Endothelial cell of umbilical vein (primary cell): ENCODE measurements at regions not wholly inside any gene's neighbourhood (a gene's known extent, or its start where the extent isn't known, plus 50 kb on each side); places are given as distances from the start of the nearest gene placed in this dataset.

Source experiments
- BruUV-seq: library from RNA; stranded (reverse); fragments of 400-500 nt; replicated peaks from 2 replicates; lab custom pipeline; 2021; lab: Mats Ljungman, UMichigan
- CTCF ChIA-PET: fragments of 300-600, 350-600 bp; sonication (Branson Sonifier 250); formaldehyde crosslinking; loops from one replicate; lab custom pipeline; 2021; ENCODE audit warnings: antibody characterized with exemption, inconsistent platforms; lab: Charles Lee
- POLR2A ChIA-PET: fragments of 300-600, 350-600 bp; sonication (Branson Sonifier 250); formaldehyde crosslinking; loops from one replicate; lab custom pipeline; 2021; ENCODE audit warnings: antibody characterized with exemption, inconsistent platforms; lab: Charles Lee
- DNase-seq: peaks from one replicate; pipeline ENCODE4 v3.0.0-alpha.2; 2011; ENCODE audit warnings: low read depth, low spot score
- FAIRE-seq: peaks from 2 replicates; lab custom pipeline; 2011; peaks lifted over from hg19 to GRCh38; lab: Jason Lieb, UNC
- H2AFZ ChIP-seq: 2 replicates; pipeline ENCODE4 v1.6.0; 2012; ENCODE audit warnings: low read depth, low read length, control low read depth, inconsistent platforms
- H3K27ac ChIP-seq: 2 replicates; pipeline ENCODE4 v1.5.1; 2011; ENCODE audit warnings: low read depth, mild to moderate bottlenecking, control low read depth, low read length, moderate library complexity; ENCODE audit not compliant: insufficient read depth
- H3K27me3 ChIP-seq, 2 experiments: 2 replicates each; pipeline versions ENCODE4 v1.6.0 to v1.6.1; 2011; ENCODE audit warnings: low read length in 2 of 2, mixed read lengths in 1 of 2; ENCODE audit not compliant: control insufficient read depth in 2 of 2, insufficient read depth in 2 of 2
- H3K36me3 ChIP-seq, 2 experiments: 2 replicates in 1 of 2; 3 replicates in 1 of 2; pipeline ENCODE4 v1.5.1; 2011; ENCODE audit warnings: low read length in 2 of 2, mild to moderate bottlenecking in 1 of 2, moderate library complexity in 1 of 2; ENCODE audit not compliant: control insufficient read depth in 2 of 2, insufficient read depth in 2 of 2; ENCODE audit errors: extremely low read depth in 1 of 2
- H3K4me1 ChIP-seq: 3 replicates; pipeline ENCODE4 v1.5.1; 2011; ENCODE audit warnings: mild to moderate bottlenecking, low read length; ENCODE audit not compliant: control insufficient read depth, insufficient read depth; ENCODE audit errors: extremely low read depth
- H3K4me2 ChIP-seq: 2 replicates; pipeline ENCODE4 v1.6.1; 2011; ENCODE audit warnings: low read length, control low read depth, mixed read lengths; ENCODE audit not compliant: insufficient read depth
- H3K4me3 ChIP-seq, 3 experiments: fragments of 200-600 bp in 1 of 3; sonication (generic), shearing (Covaris generic) in 1 of 3; replicated peaks in 1 of 3; 2 replicates each; pipeline ENCODE4 v1.5.1; 2011 to 2016; ENCODE audit warnings: control low read depth in 3 of 3, low read length in 3 of 3, mild to moderate bottlenecking in 2 of 3, inconsistent platforms in 1 of 3, low read depth in 1 of 3, moderate library complexity in 1 of 3; ENCODE audit not compliant: insufficient read depth in 1 of 3
- H3K79me2 ChIP-seq: 2 replicates; pipeline ENCODE4 v1.6.0; 2012; ENCODE audit warnings: low read length, inconsistent platforms; ENCODE audit not compliant: control insufficient read depth, insufficient read depth
- H3K9ac ChIP-seq: replicated peaks from 2 replicates; pipeline ENCODE3; 2011; ENCODE audit warnings: low read length, control low read depth; ENCODE audit not compliant: insufficient read depth; ENCODE audit errors: extremely low read depth
- H3K9me1 ChIP-seq: replicated peaks from 3 replicates; pipeline ENCODE4 v1.6.0; 2011; ENCODE audit warnings: mild to moderate bottlenecking, low read length; ENCODE audit not compliant: control insufficient read depth, insufficient read depth; ENCODE audit errors: extremely low read depth
- H3K9me3 ChIP-seq: replicated peaks from 2 replicates; pipeline ENCODE4 v1.5.1; 2012; ENCODE audit warnings: low read length, inconsistent platforms; ENCODE audit not compliant: control insufficient read depth, insufficient read depth
- H4K20me1 ChIP-seq: replicated peaks from 2 replicates; pipeline ENCODE3; 2011; ENCODE audit warnings: mild to moderate bottlenecking, low read length; ENCODE audit not compliant: control insufficient read depth, insufficient read depth; ENCODE audit errors: extremely low read depth
- EZH2 ChIP-seq: IDR thresholded peaks from 2 replicates; pipeline ENCODE4 v1.6.1; 2012; ENCODE audit warnings: borderline replicate concordance, low read depth, mild to moderate bottlenecking, moderate library complexity, low read length, inconsistent platforms; ENCODE audit not compliant: severe bottlenecking
- FOS ChIP-seq: IDR thresholded peaks from 2 replicates; pipeline ENCODE4 v1.6.1; 2011; ENCODE audit warnings: mild to moderate bottlenecking, low read length, moderate library complexity, borderline replicate concordance; ENCODE audit not compliant: insufficient read depth
- GATA2 ChIP-seq: IDR thresholded peaks from 2 replicates; pipeline ENCODE4 v1.7.0; 2011; ENCODE audit warnings: low read depth, mild to moderate bottlenecking, moderate library complexity, mixed read lengths, low read length; ENCODE audit not compliant: insufficient read length, insufficient read depth
- JUN ChIP-seq: IDR thresholded peaks from 2 replicates; pipeline ENCODE4 v1.6.1; 2011; ENCODE audit warnings: borderline replicate concordance, low read depth; ENCODE audit not compliant: insufficient read length, insufficient read depth
- MAX ChIP-seq: IDR thresholded peaks from 2 replicates; pipeline ENCODE4 v1.6.1; 2011; ENCODE audit not compliant: insufficient read depth, insufficient read length
- MYC ChIP-seq: IDR thresholded peaks from one replicate; pipeline ENCODE4 v1.6.1; 2011; ENCODE audit warnings: mild to moderate bottlenecking, low read depth, low read length
- POLR2A ChIP-seq: IDR thresholded peaks from 2 replicates; pipeline ENCODE4 v1.6.1; 2012; ENCODE audit warnings: low read depth, mild to moderate bottlenecking, control low read depth, low read length
- POLR2AphosphoS5 ChIP-seq: IDR thresholded peaks from 2 replicates; pipeline ENCODE4 v1.6.1; 2012; ENCODE audit warnings: low read depth, mild to moderate bottlenecking, control low read depth, low read length, moderate library complexity; ENCODE audit not compliant: insufficient read depth
- dilution Hi-C: fragments of 300-500 bp; cut with MboI; formaldehyde crosslinking; loops from one replicate; pipeline ENCODE4 v1.15.0; 2019; ENCODE audit warnings: low sequenced_read_pairs; ENCODE audit not compliant: extremely low pct_ligation_motif_present
- intact Hi-C: fragments of 100-400 bp; cut with micrococcal nuclease; formaldehyde crosslinking; loops from one replicate; pipeline ENCODE4 v1.10.0; 2022
- TF ChIP-seq, protein P1 (sequence below), 2 donors: IDR thresholded peaks; 1 replicate in 1 of 2; 2 replicates in 1 of 2; pipeline ENCODE4 v1.5.1; 2011; ENCODE audit warnings: low read length in 2 of 2, mild to moderate bottlenecking in 2 of 2, moderate library complexity in 2 of 2, control low read depth in 1 of 2, inconsistent platforms in 1 of 2, low read depth in 1 of 2; ENCODE audit not compliant: insufficient read depth in 1 of 2; ENCODE audit errors: extremely low read depth in 1 of 2

- Histone ChIP-seq H3K36me3 (no peaks in the 10 kb centered on the region), H3K27ac (no peak overlapping the region), H3K4me2 (no peak overlapping the region), H2AFZ (no peak overlapping the region), H3K4me1 (no peaks in the 10 kb centered on the region), H3K79me2 (no peaks in the 10 kb centered on the region), H3K9me3 (no peaks in the 10 kb centered on the region), H3K4me3 (no peak overlapping the region), H4K20me1 (no peaks in the 10 kb centered on the region), H3K9ac (no peak overlapping the region), H3K9me1 (no peaks in the 10 kb centered on the region), H3K27me3 (no peaks in the 10 kb centered on the region)
- intact Hi-C loops = no loop called here
- ChIA-PET CTCF (interaction anchor here (0.9 to 1.0 kb wide), 3 partner anchors 12 to 214 kb away, joined by 3 read pairs; no protein-coding TSS in a partner anchor), POLR2A (no interaction called here)
- TF ChIP-seq, protein P1, sequence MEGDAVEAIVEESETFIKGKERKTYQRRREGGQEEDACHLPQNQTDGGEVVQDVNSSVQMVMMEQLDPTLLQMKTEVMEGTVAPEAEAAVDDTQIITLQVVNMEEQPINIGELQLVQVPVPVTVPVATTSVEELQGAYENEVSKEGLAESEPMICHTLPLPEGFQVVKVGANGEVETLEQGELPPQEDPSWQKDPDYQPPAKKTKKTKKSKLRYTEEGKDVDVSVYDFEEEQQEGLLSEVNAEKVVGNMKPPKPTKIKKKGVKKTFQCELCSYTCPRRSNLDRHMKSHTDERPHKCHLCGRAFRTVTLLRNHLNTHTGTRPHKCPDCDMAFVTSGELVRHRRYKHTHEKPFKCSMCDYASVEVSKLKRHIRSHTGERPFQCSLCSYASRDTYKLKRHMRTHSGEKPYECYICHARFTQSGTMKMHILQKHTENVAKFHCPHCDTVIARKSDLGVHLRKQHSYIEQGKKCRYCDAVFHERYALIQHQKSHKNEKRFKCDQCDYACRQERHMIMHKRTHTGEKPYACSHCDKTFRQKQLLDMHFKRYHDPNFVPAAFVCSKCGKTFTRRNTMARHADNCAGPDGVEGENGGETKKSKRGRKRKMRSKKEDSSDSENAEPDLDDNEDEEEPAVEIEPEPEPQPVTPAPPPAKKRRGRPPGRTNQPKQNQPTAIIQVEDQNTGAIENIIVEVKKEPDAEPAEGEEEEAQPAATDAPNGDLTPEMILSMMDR (IDR thresholded peaks at IDR 0.05; ENCODE audit: extremely low read depth in 1 of 2, insufficient read depth in 1 of 2, low read depth in 1 of 2, low read length in 2 of 2) = no peak
- TF ChIP-seq FOS (no peak), POLR2AphosphoS5 (no peak), GATA2 (no peak)
- FAIRE-seq (no peak), DNase-seq (no peak)
- dilution Hi-C loops = no loop called here
- BruUV-seq = no TSS peak
Measured at GRCh38 chr4:56160636-56161035, 211.9 kb downstream of the CEP135 start.

DNA sequence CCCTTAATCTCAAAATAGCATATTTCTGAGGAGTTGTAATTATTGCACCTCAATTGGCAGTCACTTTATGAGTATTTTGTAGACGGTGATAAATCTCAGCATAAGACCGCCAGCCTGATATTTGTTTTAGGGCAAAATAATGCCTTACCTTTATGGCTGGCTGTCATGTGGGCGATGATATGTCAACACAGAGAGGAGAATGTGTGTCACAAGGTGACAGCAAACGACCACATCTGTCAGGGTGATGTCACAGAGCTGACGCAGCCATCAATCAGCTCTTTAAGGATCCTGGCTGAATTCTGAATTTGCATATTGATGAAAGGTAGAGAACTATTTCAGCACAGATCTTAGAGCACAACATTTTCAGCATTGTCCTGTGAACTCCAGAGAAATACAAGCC is 209.7 kb downstream of the CEP135 start:
- H3K4me1 ChIP-seq = no peaks in the 10 kb centered on the region
- dilution Hi-C loops (no loop called here), intact Hi-C loops (no loop called here)
- no peak for FAIRE-seq
- H4K20me1 ChIP-seq = no peaks in the 10 kb centered on the region
- no TSS peak for BruUV-seq
- no peak for DNase-seq
- no peak overlapping the region for H3K4me3 ChIP-seq
- no peaks in the 10 kb centered on the region for H3K36me3 ChIP-seq
- H3K9me1 ChIP-seq = no peaks in the 10 kb centered on the region
- POLR2A ChIA-PET = no interaction called here
- no peak overlapping the region for H3K9ac ChIP-seq
- no peaks in the 10 kb centered on the region for H3K9me3 ChIP-seq
- CTCF ChIA-PET = no interaction called here
- no peaks in the 10 kb centered on the region for H3K27me3 ChIP-seq
- TF ChIP-seq POLR2AphosphoS5 (no peak), EZH2 (no peak), POLR2A (no peak), FOS (no peak), MYC (no peak), GATA2 (no peak), JUN (no peak), MAX (no peak)
- TF ChIP-seq, protein P1 (IDR thresholded peaks at IDR 0.05; ENCODE audit: extremely low read depth in 1 of 2, insufficient read depth in 1 of 2, low read depth in 1 of 2, low read length in 2 of 2) = no peak
- H3K27ac ChIP-seq = no peak overlapping the region
- H2AFZ ChIP-seq = no peak overlapping the region
- H3K79me2 ChIP-seq = no peaks in the 10 kb centered on the region
- no peak overlapping the region for H3K4me2 ChIP-seq
